Upper lobe of left lung (tissue), 6 donors: ENCODE measurements at regions not wholly inside any gene's neighbourhood (a gene's known extent, or its start where the extent isn't known, plus 50 kb on each side); places are given as distances from the start of the nearest gene placed in this dataset.

Experiments used
- ATAC-seq, 2 donors: fragments of 200-7000 bp; cut with Tn5 transposase; one replicate each; pipeline ENCODE4 v1.9.1; 2022; ENCODE audit warnings: mild to moderate bottlenecking in 2 of 2, moderate library complexity in 2 of 2; ENCODE audit not compliant: low FRiP score in 2 of 2
- DNase-seq, 2 donors: peaks; one replicate each; pipeline ENCODE4 v3.0.0-alpha.2; 2019 to 2020
- H3K27ac ChIP-seq, 4 donors: fragments of 200-600 bp; sonication (generic); one replicate each; pipeline ENCODE4 v1.5.1; 2016 to 2019
- H3K27me3 ChIP-seq, 4 donors: fragments of 200-600 bp; sonication (generic); one replicate each; pipeline ENCODE4 v1.5.1; 2017 to 2019
- H3K36me3 ChIP-seq, 4 donors: fragments of 200-600 bp; sonication (generic); one replicate each; pipeline ENCODE4 v1.5.1; 2016 to 2019
- H3K4me1 ChIP-seq, 4 donors: fragments of 200-600 bp; sonication (generic); one replicate each; pipeline ENCODE4 v1.5.1; 2018 to 2019
- H3K4me3 ChIP-seq, 4 donors: fragments of 200-600 bp; sonication (generic); one replicate each; pipeline ENCODE4 v1.5.1; 2017 to 2019; ENCODE audit warnings: mild to moderate bottlenecking in 2 of 4, moderate library complexity in 1 of 4
- H3K9me3 ChIP-seq, 4 donors: fragments of 200-600 bp; sonication (generic); one replicate each; pipeline ENCODE4 v1.5.1; 2018 to 2019
- EP300 ChIP-seq, 4 donors: sonication (generic); formaldehyde crosslinking; IDR thresholded peaks; one replicate each; pipeline ENCODE4 v1.5.1; 2017; ENCODE audit warnings: antibody characterized with exemption in 4 of 4, control low read depth in 2 of 4
- POLR2A ChIP-seq, 4 donors: fragments of 450-650 bp; IDR thresholded peaks; one replicate each; pipeline ENCODE4 v1.5.1; 2016 to 2017; ENCODE audit warnings: antibody characterized with exemption in 4 of 4, mild to moderate bottlenecking in 2 of 4
- POLR2AphosphoS5 ChIP-seq, 2 donors: sonication (generic); formaldehyde crosslinking; IDR thresholded peaks; one replicate each; pipeline ENCODE4 v1.5.1; 2017; ENCODE audit warnings: antibody characterized with exemption in 2 of 2
- WGBS, 2 donors: methylation state at CpG; one replicate each; pipeline ENCODE4 v1.1.5; 2017 to 2018; 5-methylcytosine and 5-hydroxymethylcytosine counted together
- TF ChIP-seq, protein P1 (sequence below), 6 experiments: fragments of 450-650 bp in 4 of 6; fragments of 200-600 bp in 2 of 6; sonication (generic) in 2 of 6; IDR thresholded peaks; one replicate each; pipeline ENCODE4 v1.5.1; 2016 to 2019; ENCODE audit warnings: antibody characterized with exemption in 6 of 6
- donor health status: DM: no; HTN: no; CAD: no; lungs with moderate emphysema.
- donor health status: DM: no; HTN: yes; CAD: no; lungs with severe emphysema.

GRCh38 chr22:47437636-47438035 lies 675.2 kb downstream of the TBC1D22A start:
- ATAC-seq = no peak

DNA sequence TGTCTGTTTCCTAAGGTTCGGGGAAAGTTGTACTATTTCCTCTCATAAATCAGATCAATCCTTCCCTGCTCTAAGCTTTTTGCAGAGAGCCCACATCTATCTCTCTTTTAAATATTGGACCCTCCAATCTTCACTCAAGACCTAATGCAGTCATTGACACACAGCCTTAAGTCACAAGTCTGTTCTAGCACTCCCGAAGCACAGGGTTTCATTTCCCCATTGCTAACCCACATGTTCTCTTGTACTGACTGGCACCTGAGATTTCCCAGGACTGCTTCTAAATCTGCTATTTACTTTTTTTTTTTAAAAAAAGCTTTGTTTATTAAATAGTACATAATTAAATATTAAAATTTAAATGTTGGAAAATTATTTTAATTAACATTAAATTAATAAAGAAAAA lies 674.7 kb downstream of the TBC1D22A start:
- H3K27ac ChIP-seq = no peak overlapping the region
- 65 to 72% methylated on average over 2 of the region's 2 CpGs for WGBS, 2 donors
- ATAC-seq (no peak), DNase-seq (no peak)
- no peaks in the 10 kb centered on the region for H3K4me1 ChIP-seq
- H3K27me3 ChIP-seq = no peaks in the 10 kb centered on the region
- peaks cover 0 to 6% (median 4%) of the 10 kb centered on the region in 4 donors for H3K9me3 ChIP-seq
- TF ChIP-seq POLR2A (IDR thresholded peaks at IDR 0.05) (no peak), POLR2AphosphoS5 (IDR thresholded peaks at IDR 0.05) (no peak), EP300 (IDR thresholded peaks at IDR 0.05) (no peak)
- TF ChIP-seq, protein P1, sequence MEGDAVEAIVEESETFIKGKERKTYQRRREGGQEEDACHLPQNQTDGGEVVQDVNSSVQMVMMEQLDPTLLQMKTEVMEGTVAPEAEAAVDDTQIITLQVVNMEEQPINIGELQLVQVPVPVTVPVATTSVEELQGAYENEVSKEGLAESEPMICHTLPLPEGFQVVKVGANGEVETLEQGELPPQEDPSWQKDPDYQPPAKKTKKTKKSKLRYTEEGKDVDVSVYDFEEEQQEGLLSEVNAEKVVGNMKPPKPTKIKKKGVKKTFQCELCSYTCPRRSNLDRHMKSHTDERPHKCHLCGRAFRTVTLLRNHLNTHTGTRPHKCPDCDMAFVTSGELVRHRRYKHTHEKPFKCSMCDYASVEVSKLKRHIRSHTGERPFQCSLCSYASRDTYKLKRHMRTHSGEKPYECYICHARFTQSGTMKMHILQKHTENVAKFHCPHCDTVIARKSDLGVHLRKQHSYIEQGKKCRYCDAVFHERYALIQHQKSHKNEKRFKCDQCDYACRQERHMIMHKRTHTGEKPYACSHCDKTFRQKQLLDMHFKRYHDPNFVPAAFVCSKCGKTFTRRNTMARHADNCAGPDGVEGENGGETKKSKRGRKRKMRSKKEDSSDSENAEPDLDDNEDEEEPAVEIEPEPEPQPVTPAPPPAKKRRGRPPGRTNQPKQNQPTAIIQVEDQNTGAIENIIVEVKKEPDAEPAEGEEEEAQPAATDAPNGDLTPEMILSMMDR (IDR thresholded peaks at IDR 0.05) = no peak
- H3K4me3 ChIP-seq = no peak overlapping the region
- no peaks in the 10 kb centered on the region for H3K36me3 ChIP-seq

More at GRCh38 chr22:47437636-47438035, 675.2 kb downstream of the TBC1D22A start:
- no peak for DNase-seq
- Histone ChIP-seq H3K9me3 (peaks cover 0 to 11% (median 4%) of the 10 kb centered on the region in 4 donors), H3K27me3 (no peaks in the 10 kb centered on the region), H3K4me3 (no peak overlapping the region), H3K27ac (no peak overlapping the region), H3K4me1 (no peaks in the 10 kb centered on the region), H3K36me3 (no peaks in the 10 kb centered on the region)
- no peak for TF ChIP-seq EP300 (IDR thresholded peaks at IDR 0.05)
- TF ChIP-seq POLR2AphosphoS5 (IDR thresholded peaks at IDR 0.05) = no peak
- no peak for TF ChIP-seq POLR2A (IDR thresholded peaks at IDR 0.05)
- TF ChIP-seq, protein P1 (IDR thresholded peaks at IDR 0.05) = no peak
- WGBS, 2 donors = 43 to 82% methylated on average over 2 to 3 of the region's 3 CpGs

DNA sequence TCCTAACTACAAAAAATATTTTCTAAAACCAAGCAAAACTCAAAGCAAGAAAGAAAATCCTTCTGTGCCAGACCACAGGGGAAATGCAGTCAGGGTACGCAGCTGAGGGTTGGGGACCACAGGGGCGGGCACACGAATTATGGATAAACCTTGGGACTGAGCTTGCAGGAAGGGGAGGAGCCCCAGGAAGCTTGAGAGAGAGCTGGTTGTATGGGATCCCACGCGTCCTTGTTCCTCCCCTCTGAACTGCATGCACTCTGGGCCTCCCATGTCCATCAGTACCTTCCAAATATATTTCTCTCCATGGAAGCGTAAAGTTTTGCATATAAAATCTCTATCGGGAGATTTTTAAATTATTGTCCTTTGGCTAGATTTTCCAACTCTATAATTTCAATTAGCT lies 673.4 kb downstream of the TBC1D22A start:
- DNase-seq = no peak
- WGBS, 2 donors = 93% methylated on average over 7 of the region's 7 CpGs
- ATAC-seq = no peak
- TF ChIP-seq POLR2A (IDR thresholded peaks at IDR 0.05) = no peak
- TF ChIP-seq POLR2AphosphoS5 (IDR thresholded peaks at IDR 0.05) = no peak
- TF ChIP-seq EP300 (IDR thresholded peaks at IDR 0.05) = no peak
- TF ChIP-seq, protein P1 (IDR thresholded peaks at IDR 0.05) = no peak
- H3K4me1 ChIP-seq = no peaks in the 10 kb centered on the region
- H3K36me3 ChIP-seq = no peaks in the 10 kb centered on the region
- no peak overlapping the region for H3K27ac ChIP-seq
- H3K4me3 ChIP-seq = no peak overlapping the region
- peaks cover 0 to 5% (median 0%) of the 10 kb centered on the region in 4 donors for H3K9me3 ChIP-seq
- H3K27me3 ChIP-seq = no peaks in the 10 kb centered on the region

DNA sequence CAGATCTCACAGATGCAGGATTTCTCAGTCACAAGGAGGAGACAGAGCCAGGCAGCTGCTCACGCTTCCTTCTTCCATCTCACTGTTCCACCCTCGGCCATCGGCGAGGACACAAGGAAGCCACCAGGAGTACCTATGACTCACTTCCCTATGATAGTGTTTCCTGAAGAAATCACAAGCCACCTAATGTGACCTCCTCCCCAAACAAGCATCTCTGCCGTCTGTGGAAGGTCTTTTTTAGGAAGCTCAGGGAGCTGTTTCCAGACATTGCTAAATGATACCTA lies 672.7 kb downstream of the TBC1D22A start:
- 57 to 79% methylated on average over 5 of the region's 5 CpGs for WGBS, 2 donors
- ATAC-seq (no peak), DNase-seq (no peak)
- H3K4me3 ChIP-seq = no peak overlapping the region
- H3K9me3 ChIP-seq = peaks cover 0 to 5% (median 0%) of the 10 kb centered on the region in 4 donors
- no peaks in the 10 kb centered on the region for H3K4me1 ChIP-seq
- H3K36me3 ChIP-seq = no peaks in the 10 kb centered on the region
- no peak for TF ChIP-seq EP300 (IDR thresholded peaks at IDR 0.05)
- no peak for TF ChIP-seq POLR2A (IDR thresholded peaks at IDR 0.05)
- TF ChIP-seq, protein P1 (IDR thresholded peaks at IDR 0.05) = no peak
- no peak for TF ChIP-seq POLR2AphosphoS5 (IDR thresholded peaks at IDR 0.05)
- no peaks in the 10 kb centered on the region for H3K27me3 ChIP-seq
- no peak overlapping the region for H3K27ac ChIP-seq

DNA sequence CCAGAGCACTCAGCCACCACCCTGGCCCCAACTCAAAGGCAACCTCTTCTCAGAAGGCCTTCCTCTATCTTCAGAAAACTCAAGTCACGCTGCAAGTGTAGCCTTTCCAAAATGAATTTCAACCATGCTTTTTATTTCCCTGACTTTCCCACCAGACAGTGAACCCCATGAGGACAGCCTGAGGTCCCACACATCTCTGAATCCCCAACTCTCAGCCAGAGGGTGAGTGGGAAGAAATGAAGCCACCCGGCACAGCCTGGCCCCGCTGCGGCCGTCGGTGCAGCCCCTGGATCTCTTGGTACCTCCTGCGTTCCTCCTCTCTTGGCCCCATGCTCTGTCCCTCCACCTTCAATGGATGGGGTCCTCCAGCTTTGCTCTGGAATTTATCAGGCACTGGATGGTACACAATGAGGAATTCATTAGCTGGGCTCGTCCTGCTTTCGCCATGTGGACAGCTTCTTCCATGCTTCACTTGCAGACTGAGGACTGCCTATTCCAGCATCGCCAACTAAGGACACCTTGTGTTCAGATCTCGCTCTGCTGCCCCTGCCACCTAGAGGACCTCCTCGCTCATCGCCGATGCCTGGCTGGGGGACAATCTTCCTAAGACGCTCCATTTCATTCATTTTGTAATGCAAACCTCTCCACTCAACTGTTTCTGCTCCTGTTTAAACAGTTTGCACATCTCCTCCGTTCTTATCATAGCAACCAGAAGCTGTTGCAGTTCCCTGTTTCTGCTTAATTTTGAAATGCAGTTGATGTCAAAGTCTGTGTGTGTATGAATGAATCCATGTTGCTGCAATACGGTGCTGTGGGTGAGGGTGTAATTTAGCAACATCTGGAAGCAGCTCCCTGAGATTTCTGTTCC lies 672.1 kb downstream of the TBC1D22A start:
- TF ChIP-seq POLR2AphosphoS5 (IDR thresholded peaks at IDR 0.05) (no peak), EP300 (IDR thresholded peaks at IDR 0.05) (no peak), POLR2A (IDR thresholded peaks at IDR 0.05) (no peak)
- TF ChIP-seq, protein P1 (IDR thresholded peaks at IDR 0.05) = no peak
- Histone ChIP-seq H3K4me3 (no peak overlapping the region), H3K9me3 (peaks cover 0 to 5% (median 0%) of the 10 kb centered on the region in 4 donors), H3K27me3 (no peaks in the 10 kb centered on the region), H3K27ac (no peak overlapping the region), H3K36me3 (no peaks in the 10 kb centered on the region), H3K4me1 (no peaks in the 10 kb centered on the region)
- DNase-seq = no peak
- 90 to 91% methylated on average over 17 of the region's 17 CpGs for WGBS, 2 donors
- no peak for ATAC-seq
